ENCODE measurements at regions not wholly inside any gene's neighbourhood (a gene's known extent, or its start where the extent isn't known, plus 50 kb on each side); places are given as distances from the start of the nearest gene placed in this dataset.

GRCh38 chr18:5091741-5092140 is 105.3 kb downstream of the AKAIN1 start:
- H3K36me3 ChIP-seq (ENCODE audit: control insufficient read depth in 1 of 2, insufficient read depth in 2 of 2, low read length in 1 of 2) = no peaks in the 10 kb centered on the region
- no peak overlapping the region for H3K4me3 ChIP-seq (ENCODE audit: low read length in 2 of 2)
- H3K27ac ChIP-seq (ENCODE audit: low read depth in 1 of 2, low read length in 2 of 2) = no peak overlapping the region
- H3K9me3 ChIP-seq (ENCODE audit: control insufficient read depth, low read length) = peaks cover 2% of the 10 kb centered on the region
- intact Hi-C loops (cut with DNase I) = loop anchor here in 1 of 2 donors (10.0 kb wide), 1 partner anchor 1157 kb away; no protein-coding TSS in a partner anchor
- no peak for ATAC-seq (ENCODE audit: low FRiP score)
- DNase-seq = no peak
- H3K27me3 ChIP-seq (ENCODE audit: control insufficient read depth in 1 of 2, insufficient read depth in 2 of 2, low read length in 1 of 2) = no peaks in the 10 kb centered on the region
- WGBS, 2 donors = 78 to 83% methylated on average over 2 of the region's 2 CpGs
- no peaks in the 10 kb centered on the region for H3K4me1 ChIP-seq (ENCODE audit: control insufficient read depth in 1 of 2, insufficient read depth in 2 of 2, low read length in 2 of 2)

GRCh38 chr18:5075297-5075696 is 121.8 kb downstream of the AKAIN1 start:
- DNase-seq (no peak), ATAC-seq (ENCODE audit: low FRiP score) (no peak)
- Histone ChIP-seq H3K27ac (ENCODE audit: low read depth in 1 of 2, low read length in 2 of 2) (no peak overlapping the region), H3K4me3 (ENCODE audit: low read length in 2 of 2) (no peak overlapping the region), H3K4me1 (ENCODE audit: control insufficient read depth in 1 of 2, insufficient read depth in 2 of 2, low read length in 2 of 2) (no peaks in the 10 kb centered on the region), H3K27me3 (ENCODE audit: control insufficient read depth in 1 of 2, insufficient read depth in 2 of 2, low read length in 1 of 2) (no peaks in the 10 kb centered on the region), H3K9me3 (ENCODE audit: control insufficient read depth, low read length) (no peaks in the 10 kb centered on the region), H3K36me3 (ENCODE audit: control insufficient read depth in 1 of 2, insufficient read depth in 2 of 2, low read length in 1 of 2) (no peaks in the 10 kb centered on the region)
- intact Hi-C loops (cut with DNase I) = no loop called here
- WGBS, 2 donors = 78 to 82% methylated on average over 3 of the region's 3 CpGs

- ATAC-seq (ENCODE audit: low FRiP score) (no peak), DNase-seq (no peak)
- H3K9me3 ChIP-seq (ENCODE audit: control insufficient read depth, low read length) = no peaks in the 10 kb centered on the region
- no peaks in the 10 kb centered on the region for H3K27me3 ChIP-seq (ENCODE audit: control insufficient read depth in 1 of 2, insufficient read depth in 2 of 2, low read length in 1 of 2)
- H3K4me1 ChIP-seq (ENCODE audit: control insufficient read depth in 1 of 2, insufficient read depth in 2 of 2, low read length in 2 of 2) = no peaks in the 10 kb centered on the region
- 48 to 50% methylated on average over 9 of the region's 9 CpGs for WGBS, 2 donors
- intact Hi-C loops (cut with DNase I) = no loop called here
- H3K27ac ChIP-seq (ENCODE audit: low read depth in 1 of 2, low read length in 2 of 2) = no peak overlapping the region
- H3K36me3 ChIP-seq (ENCODE audit: control insufficient read depth in 1 of 2, insufficient read depth in 2 of 2, low read length in 1 of 2) = no peaks in the 10 kb centered on the region
- H3K4me3 ChIP-seq (ENCODE audit: low read length in 2 of 2) = no peak overlapping the region
These were observed 123.8 kb downstream of the AKAIN1 start for GRCh38 chr18:5073026-5073944.

DNA sequence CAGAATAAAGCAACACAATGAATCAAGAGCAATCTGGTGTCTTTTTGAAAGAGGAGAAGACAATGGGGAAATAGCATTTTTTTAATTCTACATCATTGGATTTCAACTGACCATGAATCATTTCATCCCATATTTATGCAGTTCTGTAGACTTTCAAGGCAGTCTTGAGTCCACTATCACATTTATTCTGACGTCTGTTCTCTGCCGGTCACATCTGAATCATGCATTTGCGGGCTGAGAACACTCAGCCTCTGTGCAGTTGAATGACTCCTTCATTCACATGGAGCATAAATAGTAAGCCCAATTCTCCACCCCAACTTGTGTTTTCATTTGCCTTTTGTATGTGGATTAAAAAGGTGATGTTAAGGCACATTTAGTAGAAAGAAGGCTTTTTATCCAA is 128.2 kb downstream of the AKAIN1 start:
- H3K27ac ChIP-seq (ENCODE audit: low read depth in 1 of 2, low read length in 2 of 2) = no peak overlapping the region

GRCh38 chr18:5066380-5066977 is 130.6 kb downstream of the AKAIN1 start:
- Histone ChIP-seq H3K27me3 (ENCODE audit: control insufficient read depth in 1 of 2, insufficient read depth in 2 of 2, low read length in 1 of 2) (no peaks in the 10 kb centered on the region), H3K4me1 (ENCODE audit: control insufficient read depth in 1 of 2, insufficient read depth in 2 of 2, low read length in 2 of 2) (no peaks in the 10 kb centered on the region), H3K36me3 (ENCODE audit: control insufficient read depth in 1 of 2, insufficient read depth in 2 of 2, low read length in 1 of 2) (no peaks in the 10 kb centered on the region), H3K27ac (ENCODE audit: low read depth in 1 of 2, low read length in 2 of 2) (no peak overlapping the region), H3K4me3 (ENCODE audit: low read length in 2 of 2) (no peak overlapping the region), H3K9me3 (ENCODE audit: control insufficient read depth, low read length) (no peaks in the 10 kb centered on the region)
- ATAC-seq (ENCODE audit: low FRiP score) (no peak), DNase-seq (no peak)
- intact Hi-C loops (cut with DNase I) = no loop called here
- 98% methylated on average over 2 of the region's 2 CpGs for WGBS, 2 donors

More for the DNA sequence above, 128.2 kb downstream of the AKAIN1 start:
- DNase-seq (no peak), ATAC-seq (ENCODE audit: low FRiP score) (no peak)
- Histone ChIP-seq H3K9me3 (ENCODE audit: control insufficient read depth, low read length) (no peaks in the 10 kb centered on the region), H3K36me3 (ENCODE audit: control insufficient read depth in 1 of 2, insufficient read depth in 2 of 2, low read length in 1 of 2) (no peaks in the 10 kb centered on the region), H3K4me3 (ENCODE audit: low read length in 2 of 2) (no peak overlapping the region), H3K4me1 (ENCODE audit: control insufficient read depth in 1 of 2, insufficient read depth in 2 of 2, low read length in 2 of 2) (no peaks in the 10 kb centered on the region), H3K27me3 (ENCODE audit: control insufficient read depth in 1 of 2, insufficient read depth in 2 of 2, low read length in 1 of 2) (no peaks in the 10 kb centered on the region)
- WGBS, 2 donors = 64 to 71% methylated on average over 3 of the region's 3 CpGs
- intact Hi-C loops (cut with DNase I) = no loop called here

DNA sequence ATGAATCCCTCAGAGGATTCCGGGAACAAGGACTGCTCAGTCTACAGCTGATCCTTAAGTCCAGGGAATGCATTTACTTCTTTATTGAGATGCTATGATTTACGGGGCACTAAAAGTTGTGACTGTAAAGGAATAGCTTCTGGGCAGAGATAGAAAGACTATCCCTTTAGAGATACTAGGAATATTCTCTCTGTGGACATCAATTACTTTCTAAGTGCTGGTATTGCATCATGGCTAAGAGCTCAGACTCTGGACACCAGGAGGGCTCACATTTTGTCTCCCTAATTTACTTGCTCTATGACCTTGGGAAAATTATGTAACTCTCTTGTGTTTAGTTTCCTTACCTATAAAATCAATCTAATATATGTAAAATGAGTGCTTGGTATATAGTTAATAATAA is 131.4 kb downstream of the AKAIN1 start:
- H3K4me3 ChIP-seq (ENCODE audit: low read length in 2 of 2) = no peak overlapping the region
- 95 to 96% methylated on average over 2 of the region's 2 CpGs for WGBS, 2 donors
- H3K36me3 ChIP-seq (ENCODE audit: control insufficient read depth in 1 of 2, insufficient read depth in 2 of 2, low read length in 1 of 2) = no peaks in the 10 kb centered on the region
- no peaks in the 10 kb centered on the region for H3K4me1 ChIP-seq (ENCODE audit: control insufficient read depth in 1 of 2, insufficient read depth in 2 of 2, low read length in 2 of 2)
- H3K9me3 ChIP-seq (ENCODE audit: control insufficient read depth, low read length) = no peaks in the 10 kb centered on the region
- no peaks in the 10 kb centered on the region for H3K27me3 ChIP-seq (ENCODE audit: control insufficient read depth in 1 of 2, insufficient read depth in 2 of 2, low read length in 1 of 2)
- no peak overlapping the region for H3K27ac ChIP-seq (ENCODE audit: low read depth in 1 of 2, low read length in 2 of 2)
- DNase-seq = no peak
- intact Hi-C loops (cut with DNase I) = no loop called here
- no peak for ATAC-seq (ENCODE audit: low FRiP score)

GRCh38 chr18:5064841-5065370 is 132.2 kb downstream of the AKAIN1 start:
- Histone ChIP-seq H3K4me3 (ENCODE audit: low read length in 2 of 2) (no peak overlapping the region), H3K27ac (ENCODE audit: low read depth in 1 of 2, low read length in 2 of 2) (no peak overlapping the region), H3K27me3 (ENCODE audit: control insufficient read depth in 1 of 2, insufficient read depth in 2 of 2, low read length in 1 of 2) (no peaks in the 10 kb centered on the region), H3K9me3 (ENCODE audit: control insufficient read depth, low read length) (no peaks in the 10 kb centered on the region), H3K4me1 (ENCODE audit: control insufficient read depth in 1 of 2, insufficient read depth in 2 of 2, low read length in 2 of 2) (no peaks in the 10 kb centered on the region), H3K36me3 (ENCODE audit: control insufficient read depth in 1 of 2, insufficient read depth in 2 of 2, low read length in 1 of 2) (no peaks in the 10 kb centered on the region)
- intact Hi-C loops (cut with DNase I) = no loop called here
- WGBS, 2 donors = 89 to 90% methylated on average over 5 of the region's 5 CpGs
- ATAC-seq (ENCODE audit: low FRiP score) (no peak), DNase-seq (no peak)

GRCh38 chr18:5061785-5062184 is 135.3 kb downstream of the AKAIN1 start:
- no peak for ATAC-seq (ENCODE audit: low FRiP score)
- Histone ChIP-seq H3K27me3 (ENCODE audit: control insufficient read depth in 1 of 2, insufficient read depth in 2 of 2, low read length in 1 of 2) (no peaks in the 10 kb centered on the region), H3K4me3 (ENCODE audit: low read length in 2 of 2) (no peak overlapping the region), H3K9me3 (ENCODE audit: control insufficient read depth, low read length) (no peaks in the 10 kb centered on the region), H3K27ac (ENCODE audit: low read depth in 1 of 2, low read length in 2 of 2) (no peak overlapping the region), H3K4me1 (ENCODE audit: control insufficient read depth in 1 of 2, insufficient read depth in 2 of 2, low read length in 2 of 2) (no peaks in the 10 kb centered on the region), H3K36me3 (ENCODE audit: control insufficient read depth in 1 of 2, insufficient read depth in 2 of 2, low read length in 1 of 2) (no peaks in the 10 kb centered on the region)
- WGBS, 2 donors = 91 to 95% methylated on average over 2 of the region's 2 CpGs
- intact Hi-C loops (cut with DNase I) = no loop called here
- DNase-seq = no peak

DNA sequence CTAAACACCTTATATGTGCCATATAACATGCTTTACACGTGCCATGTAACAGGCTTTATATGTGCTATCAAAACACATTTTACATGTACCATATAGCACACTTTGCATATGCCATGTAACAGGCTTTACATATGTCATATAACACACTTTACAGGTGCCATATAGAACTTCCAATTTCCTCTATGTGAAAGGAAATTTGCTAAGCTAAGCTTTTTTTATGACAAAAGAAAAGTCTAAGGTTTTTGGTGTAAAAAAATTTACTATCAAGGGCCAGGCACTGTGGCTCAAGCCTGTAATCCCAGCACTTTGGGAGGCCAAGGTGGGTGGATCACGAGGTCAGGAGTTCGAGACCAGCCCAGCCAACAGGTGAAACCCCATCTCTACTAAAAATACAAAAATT is 136.5 kb downstream of the AKAIN1 start:
- intact Hi-C loops (cut with DNase I) = no loop called here
- H3K9me3 ChIP-seq (ENCODE audit: control insufficient read depth, low read length) = no peaks in the 10 kb centered on the region
- H3K27ac ChIP-seq (ENCODE audit: low read depth in 1 of 2, low read length in 2 of 2) = no peak overlapping the region
- DNase-seq (no peak), ATAC-seq (ENCODE audit: low FRiP score) (no peak)
- H3K4me1 ChIP-seq (ENCODE audit: control insufficient read depth in 1 of 2, insufficient read depth in 2 of 2, low read length in 2 of 2) = no peaks in the 10 kb centered on the region
- no peaks in the 10 kb centered on the region for H3K36me3 ChIP-seq (ENCODE audit: control insufficient read depth in 1 of 2, insufficient read depth in 2 of 2, low read length in 1 of 2)
- H3K27me3 ChIP-seq (ENCODE audit: control insufficient read depth in 1 of 2, insufficient read depth in 2 of 2, low read length in 1 of 2) = no peaks in the 10 kb centered on the region
- no peak overlapping the region for H3K4me3 ChIP-seq (ENCODE audit: low read length in 2 of 2)
- WGBS, 2 donors = 88 to 93% methylated on average over 3 of the region's 3 CpGs

Data from aorta (tissue), 5 donors.